Activated B cell treated with CpG ODN at 0.5 μM for 24 hours (primary cell): ENCODE measurements at regions not wholly inside any gene's neighbourhood (a gene's known extent, or its start where the extent isn't known, plus 50 kb on each side); places are given as distances from the start of the nearest gene placed in this dataset.

ENCODE experiments used
- ATAC-seq: fragments of 200-7000 bp; cut with Tn5 transposase; one replicate; pipeline ENCODE4 v1.10.0; 2021; ENCODE audit warnings: low read depth, mild to moderate bottlenecking, moderate library complexity
- CTCF ChIA-PET: fragments of 350-600 bp; sonication (Branson Sonifier 250); formaldehyde crosslinking; loops from one replicate; lab custom pipeline; 2021; ENCODE audit warnings: antibody characterized with exemption; lab: Charles Lee
- POLR2A ChIA-PET: fragments of 350-600 bp; sonication (Branson Sonifier 250); formaldehyde crosslinking; loops from one replicate; lab custom pipeline; 2021; ENCODE audit warnings: antibody characterized with exemption; lab: Charles Lee
- DNase-seq: peaks from one replicate; pipeline ENCODE4 v3.0.0; 2022
- H3K27ac Mint-ChIP-seq: one replicate; pipeline ENCODE4 v1.8.0; 2020; ENCODE audit warnings: mixed read lengths
- H3K27me3 Mint-ChIP-seq: one replicate; pipeline ENCODE4 v1.8.0; 2021; ENCODE audit warnings: mixed read lengths
- H3K36me3 Mint-ChIP-seq: one replicate; pipeline ENCODE4 v1.8.0; 2021; ENCODE audit warnings: low read depth, mixed read lengths
- H3K4me1 Mint-ChIP-seq: one replicate; pipeline ENCODE4 v1.8.0; 2021; ENCODE audit warnings: mixed read lengths
- H3K4me3 Mint-ChIP-seq: one replicate; pipeline ENCODE4 v1.8.0; 2020; ENCODE audit warnings: mild to moderate bottlenecking, mixed read lengths
- H3K9me3 Mint-ChIP-seq: one replicate; pipeline ENCODE4 v1.8.0; 2020; ENCODE audit warnings: mixed read lengths
- CTCF ChIP-seq: fragments of 200-600 bp; IDR thresholded peaks from one replicate; pipeline ENCODE4 v1.8.0; 2022; ENCODE audit warnings: antibody characterized with exemption, mild to moderate bottlenecking
- intact Hi-C: fragments of 100-400 bp; cut with micrococcal nuclease; formaldehyde crosslinking; loops from one replicate; pipeline ENCODE4 v1.15.1; 2024

GRCh38 chr1:22290157-22290556 lies 147.3 kb upstream of the WNT4 start:
- H3K9me3 Mint-ChIP-seq = no peaks in the 10 kb centered on the region
- ChIA-PET CTCF (no interaction called here), POLR2A (no interaction called here)
- intact Hi-C loops = no loop called here
- no peak overlapping the region for H3K27ac Mint-ChIP-seq
- H3K36me3 Mint-ChIP-seq = no peaks in the 10 kb centered on the region
- no peak overlapping the region for H3K4me3 Mint-ChIP-seq
- H3K4me1 Mint-ChIP-seq = no peaks in the 10 kb centered on the region
- DNase-seq (no peak), ATAC-seq (no peak)
- TF ChIP-seq CTCF = no peak
- H3K27me3 Mint-ChIP-seq = peaks cover 17% of the 10 kb centered on the region

GRCh38 chr1:22290611-22291010 lies 147.7 kb upstream of the WNT4 start:
- H3K27ac Mint-ChIP-seq = no peak overlapping the region
- H3K9me3 Mint-ChIP-seq = no peaks in the 10 kb centered on the region
- H3K27me3 Mint-ChIP-seq = peaks cover 17% of the 10 kb centered on the region
- POLR2A ChIA-PET = no interaction called here
- no peak for ATAC-seq
- no peaks in the 10 kb centered on the region for H3K4me1 Mint-ChIP-seq
- DNase-seq = no peak
- H3K4me3 Mint-ChIP-seq = no peak overlapping the region
- CTCF ChIA-PET = no interaction called here
- H3K36me3 Mint-ChIP-seq = no peaks in the 10 kb centered on the region
- TF ChIP-seq CTCF = no peak
- intact Hi-C loops = no loop called here

- CTCF ChIA-PET = no interaction called here
- no peaks in the 10 kb centered on the region for H3K9me3 Mint-ChIP-seq
Observed at GRCh38 chr1:22291057-22291456, 148.2 kb upstream of the WNT4 start.

GRCh38 chr1:22291494-22291893 lies 148.6 kb upstream of the WNT4 start:
- Mint-ChIP-seq H3K27me3 (peaks cover 25% of the 10 kb centered on the region), H3K36me3 (no peaks in the 10 kb centered on the region), H3K4me3 (no peak overlapping the region), H3K27ac (no peak overlapping the region), H3K4me1 (no peaks in the 10 kb centered on the region), H3K9me3 (no peaks in the 10 kb centered on the region)
- ChIA-PET POLR2A (no interaction called here), CTCF (no interaction called here)
- intact Hi-C loops = no loop called here
- ATAC-seq (no peak), DNase-seq (no peak)
- no peak for TF ChIP-seq CTCF

More at GRCh38 chr1:22291057-22291456, 148.2 kb upstream of the WNT4 start:
- Mint-ChIP-seq H3K36me3 (no peaks in the 10 kb centered on the region), H3K27ac (no peak overlapping the region), H3K4me1 (no peaks in the 10 kb centered on the region), H3K27me3 (peaks cover 20% of the 10 kb centered on the region), H3K4me3 (no peak overlapping the region)
- DNase-seq (no peak), ATAC-seq (no peak)
- POLR2A ChIA-PET = no interaction called here
- intact Hi-C loops = no loop called here
- no peak for TF ChIP-seq CTCF

GRCh38 chr1:22292011-22292788 lies 149.3 kb upstream of the WNT4 start:
- no peak for ATAC-seq
- Mint-ChIP-seq H3K27me3 (peaks cover 26% of the 10 kb centered on the region), H3K27ac (no peak overlapping the region), H3K9me3 (no peaks in the 10 kb centered on the region), H3K36me3 (no peaks in the 10 kb centered on the region), H3K4me1 (no peaks in the 10 kb centered on the region), H3K4me3 (no peak overlapping the region)
- DNase-seq = no peak
- TF ChIP-seq CTCF = no peak
- intact Hi-C loops = no loop called here
- POLR2A ChIA-PET = interaction anchor here (0.6 kb wide), 1 partner anchor 109 kb away, joined by 3 read pairs; no protein-coding TSS in a partner anchor
- CTCF ChIA-PET = no interaction called here
